Activated T-cell treated with anti-CD3 and anti-CD28 coated beads for 24 hours (primary cell): ENCODE measurements at regions not wholly inside any gene's neighbourhood (a gene's known extent, or its start where the extent isn't known, plus 50 kb on each side); places are given as distances from the start of the nearest gene placed in this dataset.

Experiments
- DNase-seq: peaks from one replicate; pipeline ENCODE4 v3.0.0-alpha.2; 2020; ENCODE audit warnings: low read depth

- no peak for DNase-seq
Observed at GRCh38 chr1:59089922-59090457, 206.9 kb upstream of the FGGY start.

DNA sequence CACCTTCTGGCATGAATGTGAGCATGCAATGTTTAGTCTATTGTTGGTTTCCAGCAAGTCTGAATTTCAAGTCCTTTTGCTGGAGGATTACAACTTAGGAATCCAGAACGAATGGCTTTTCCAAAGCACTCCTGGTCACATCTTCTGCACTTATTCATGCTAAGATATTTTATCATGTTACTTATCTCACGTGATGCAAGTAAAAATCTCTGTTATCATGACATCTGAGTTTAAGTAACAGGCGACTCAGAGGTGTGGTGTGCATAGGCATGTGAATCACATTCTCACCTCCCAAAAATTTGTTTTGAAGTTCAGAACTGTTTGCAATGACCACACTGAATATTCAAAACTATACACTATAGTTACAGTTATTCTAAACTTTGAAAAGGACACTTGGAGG is 204.8 kb upstream of the FGGY start:
- DNase-seq, result no peak

GRCh38 chr1:59094001-59094400 is 202.9 kb upstream of the FGGY start:
- DNase-seq, result no peak

DNA sequence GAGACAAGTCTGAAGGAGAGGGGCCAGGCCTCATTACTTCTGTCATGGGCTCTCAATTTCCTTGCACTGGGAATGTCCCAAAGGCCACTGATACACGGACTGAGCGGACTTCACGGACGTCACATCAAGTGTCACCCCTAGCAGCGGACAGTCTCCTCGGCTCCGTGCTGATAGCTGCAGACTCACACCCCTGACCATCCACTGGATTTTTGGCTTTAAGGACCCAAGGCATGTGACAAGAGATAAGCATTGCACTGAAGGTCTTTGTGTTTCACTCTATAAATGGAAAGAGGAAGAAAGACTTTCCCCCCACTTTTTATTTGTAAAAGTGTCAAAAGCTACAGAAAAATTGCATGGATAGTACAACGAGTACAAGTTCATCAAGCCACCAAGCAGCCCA is 200.4 kb upstream of the FGGY start:
- DNase-seq, result no peak

DNA sequence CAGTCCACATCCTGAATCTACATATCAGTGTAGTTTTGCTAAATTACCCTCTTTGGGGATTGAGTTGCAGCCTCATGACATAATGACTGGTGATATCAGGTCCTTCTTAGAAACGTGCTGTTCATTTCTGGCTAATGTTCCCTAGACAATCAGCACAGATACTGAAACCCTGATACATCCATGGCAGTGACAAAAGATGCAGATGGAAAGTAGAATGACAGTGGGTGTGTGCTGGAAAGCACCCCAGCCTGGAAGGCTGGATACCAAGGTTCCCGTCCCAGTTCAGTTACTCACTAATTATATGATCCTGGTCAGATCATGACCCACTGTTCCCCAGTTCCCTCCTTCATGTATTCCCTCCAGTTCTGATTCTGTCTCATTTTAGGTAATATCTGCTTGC is 198.2 kb upstream of the FGGY start:
- no peak for DNase-seq

- no peak for DNase-seq
Observed at GRCh38 chr1:59100708-59101374, 196.1 kb upstream of the FGGY start.

DNA sequence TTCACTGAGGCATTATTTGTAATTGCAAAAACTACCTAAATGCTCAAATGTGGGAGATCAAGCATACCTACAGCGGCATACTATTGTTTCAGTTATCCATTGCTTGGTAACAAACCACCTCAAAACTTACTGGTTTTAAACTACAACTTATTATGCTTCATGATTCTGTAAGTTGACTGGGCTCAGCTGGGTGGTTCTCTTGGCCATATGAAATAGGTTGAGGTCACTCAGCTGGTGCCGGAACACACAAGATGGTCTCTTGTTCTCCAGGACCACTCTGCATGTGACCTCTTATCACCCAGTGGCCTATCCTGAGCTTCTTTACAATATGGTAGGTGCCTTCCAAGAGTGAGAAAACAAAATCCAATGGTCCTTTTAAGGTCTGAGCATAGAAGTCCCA is 195.4 kb upstream of the FGGY start:
- DNase-seq, result no peak

DNA sequence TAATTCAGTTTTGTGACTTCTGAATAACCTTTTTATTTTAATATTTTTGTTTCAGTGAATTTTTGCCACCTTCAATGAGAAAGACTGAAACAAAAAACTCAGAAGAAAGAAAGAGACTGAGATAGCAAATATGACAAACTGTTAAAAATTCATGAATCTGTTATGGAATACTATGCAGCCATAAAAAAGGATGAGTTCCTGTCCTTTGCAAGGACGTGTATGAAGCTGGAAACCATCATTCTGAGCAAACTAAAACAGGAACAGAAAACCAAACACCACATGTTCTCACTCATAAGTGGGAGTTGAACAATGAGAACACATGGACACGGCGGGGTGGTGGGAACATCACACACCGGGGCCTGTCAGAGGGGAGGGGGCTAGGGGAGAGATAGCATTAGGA is 193.4 kb upstream of the FGGY start:
- DNase-seq, result no peak

GRCh38 chr1:59104191-59104760 is 192.6 kb upstream of the FGGY start:
- DNase-seq, result no peak

GRCh38 chr1:59105548-59106507 is 191.1 kb upstream of the FGGY start:
- no peak for DNase-seq

GRCh38 chr1:59107516-59107915 is 189.4 kb upstream of the FGGY start:
- no peak for DNase-seq

- no peak for DNase-seq
Observed at GRCh38 chr1:59107916-59108315, 189.0 kb upstream of the FGGY start.

DNA sequence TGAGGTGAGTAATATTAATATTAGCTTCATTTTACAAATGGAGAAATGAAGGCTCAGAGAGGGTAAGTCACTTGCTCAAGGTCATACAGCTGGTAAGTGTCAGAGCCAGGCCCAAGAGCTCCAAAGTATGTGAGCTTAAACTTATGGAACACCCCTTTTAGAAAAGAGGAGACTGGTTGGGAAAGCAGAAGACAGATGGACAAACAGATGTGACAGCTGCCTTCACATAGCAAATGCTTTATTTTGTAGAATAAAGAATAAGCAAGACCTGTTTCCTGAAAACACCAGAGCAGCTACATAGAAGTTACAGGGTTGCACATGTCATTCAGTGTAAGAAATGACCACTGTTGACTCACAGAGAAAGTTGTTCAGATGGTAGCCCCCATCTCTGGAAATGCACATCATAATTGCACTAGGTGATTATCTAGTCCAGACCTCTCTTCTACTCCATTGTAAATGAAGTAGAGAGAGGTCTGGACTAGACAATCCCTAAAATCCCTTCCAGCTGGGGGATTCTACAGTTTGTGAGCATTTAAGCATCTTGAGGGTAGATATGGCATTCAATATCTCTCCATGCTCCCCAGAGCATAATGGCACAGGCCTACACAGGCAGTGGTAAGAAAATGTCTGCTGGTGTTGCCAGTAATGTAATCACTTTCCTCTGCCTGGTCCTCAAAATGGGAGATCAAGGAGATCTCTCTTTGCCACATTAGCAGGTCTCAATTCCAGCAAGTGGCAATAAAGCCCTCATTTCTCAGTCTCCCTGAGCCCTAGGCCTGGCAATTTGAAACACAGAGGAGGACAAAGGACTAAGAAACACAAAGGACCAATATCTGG is 188.2 kb upstream of the FGGY start:
- DNase-seq, result no peak

- no peak for DNase-seq
Observed at GRCh38 chr1:59110271-59110670, 186.6 kb upstream of the FGGY start.

DNA sequence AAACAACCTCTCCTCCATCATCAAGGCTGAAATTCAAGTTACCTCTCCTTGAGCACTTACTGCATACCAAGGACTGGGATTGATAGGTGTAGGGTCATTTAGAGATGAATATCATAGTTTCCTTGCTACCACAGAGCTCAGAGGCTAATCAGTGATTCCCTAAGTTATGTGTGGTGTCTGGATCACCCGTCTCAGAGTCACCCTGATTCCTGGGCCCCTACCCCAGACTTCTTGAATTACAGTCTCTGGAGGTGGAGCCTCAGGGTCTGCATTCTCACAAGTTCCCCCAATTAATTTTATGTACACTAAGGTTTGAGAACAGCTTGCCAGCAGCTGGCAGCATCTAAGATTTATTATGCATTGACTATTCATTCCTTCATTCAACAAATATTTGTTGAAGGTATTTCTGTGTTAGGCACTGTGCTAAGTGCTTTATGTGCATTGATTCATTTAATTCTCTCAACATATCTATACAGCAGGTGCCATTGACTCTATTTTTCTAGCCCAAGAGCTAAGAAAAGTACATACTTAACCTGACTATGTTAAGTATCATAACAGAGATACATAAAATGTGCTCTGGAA is 182.9 kb upstream of the FGGY start:
- no peak for DNase-seq

DNA sequence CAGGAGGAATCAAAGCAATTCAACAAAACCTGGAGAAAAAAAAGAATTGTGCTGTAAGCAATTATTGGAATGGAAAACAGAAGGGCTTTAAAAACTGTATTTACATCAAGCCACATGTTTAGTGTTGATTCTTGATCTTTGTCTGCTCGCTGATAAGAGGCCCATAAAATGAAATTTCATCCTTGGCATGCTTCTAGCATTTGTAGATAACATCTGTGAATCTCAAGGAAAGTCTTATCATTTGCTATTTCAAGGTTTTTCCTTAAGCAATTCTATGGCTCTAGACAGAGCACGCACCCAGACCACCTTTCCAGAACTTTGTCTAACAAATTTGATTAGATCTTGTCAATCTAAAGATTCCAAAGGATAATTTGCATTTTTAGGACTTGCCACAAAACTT is 181.0 kb upstream of the FGGY start:
- no peak for DNase-seq

GRCh38 chr1:59116920-59117542 is 179.9 kb upstream of the FGGY start:
- DNase-seq, result no peak

DNA sequence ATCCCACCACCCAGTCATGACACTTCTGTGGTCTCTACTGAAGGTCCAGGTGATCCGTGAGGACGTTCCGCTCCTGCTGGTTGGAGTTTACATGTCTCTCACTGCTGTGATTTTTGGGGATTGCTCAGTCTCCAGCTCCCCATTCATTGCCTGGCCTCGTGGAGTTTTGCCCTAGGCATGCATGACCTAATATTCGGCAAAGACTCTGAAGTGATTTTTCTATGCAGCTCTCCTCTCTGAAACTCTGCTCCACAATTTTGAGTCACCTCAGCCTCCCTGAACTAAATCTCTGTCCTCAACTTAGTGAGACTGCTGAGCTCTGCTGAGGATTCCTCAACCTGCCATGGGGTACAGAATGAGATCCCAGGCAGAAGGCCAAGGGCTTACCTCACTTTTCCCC is 174.4 kb upstream of the FGGY start:
- no peak for DNase-seq

DNA sequence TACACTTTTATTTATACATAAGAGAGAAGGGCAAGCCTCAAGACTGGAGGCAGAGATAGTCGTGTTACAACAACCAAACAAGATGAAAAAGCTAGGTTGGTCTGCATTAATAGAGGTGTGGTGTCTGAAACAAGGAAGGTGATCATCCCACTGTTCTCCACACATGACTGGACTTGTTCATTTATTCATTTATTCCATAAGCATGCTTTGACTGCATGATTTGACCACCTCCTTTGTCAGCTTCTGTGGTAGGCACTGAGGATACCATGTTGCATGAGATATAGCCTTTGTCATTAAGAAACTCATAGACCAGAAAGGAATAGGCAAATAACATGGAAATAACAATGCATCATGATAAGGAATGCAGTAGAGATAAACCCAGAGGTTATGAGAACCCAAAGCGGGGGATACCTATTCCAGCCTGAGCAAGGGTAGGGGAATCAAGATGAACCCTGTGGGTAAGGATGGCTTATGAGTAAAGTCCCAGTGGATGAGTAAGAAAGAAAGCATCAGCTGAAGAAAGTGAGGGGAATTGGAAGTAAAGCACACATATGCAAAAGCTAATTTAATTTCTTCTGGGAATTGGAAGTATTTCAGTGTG is 173.7 kb upstream of the FGGY start:
- DNase-seq, result no peak

DNA sequence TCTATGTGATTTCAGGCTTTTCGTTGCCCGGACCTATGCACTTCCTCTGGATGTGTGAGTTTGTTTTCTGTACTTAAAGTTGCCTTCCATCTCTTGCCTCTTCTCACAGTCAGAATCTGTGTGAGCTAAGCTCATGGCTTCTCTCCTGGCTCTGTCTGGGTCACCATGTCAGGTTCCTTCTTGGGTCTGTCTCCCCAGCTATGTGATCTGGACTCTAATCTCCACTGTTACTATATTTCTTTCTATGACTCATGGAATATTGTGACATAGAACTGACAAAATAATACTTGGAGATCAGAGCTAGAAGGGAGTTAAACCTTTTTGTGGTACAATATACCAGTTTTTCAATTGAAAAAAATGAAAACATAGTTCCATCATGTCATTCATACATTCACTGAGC is 172.7 kb upstream of the FGGY start:
- DNase-seq, result no peak

- DNase-seq, result no peak
Observed at GRCh38 chr1:59125154-59125553, 171.7 kb upstream of the FGGY start.
